ENCODE measurements at regions not wholly inside any gene's neighbourhood (a gene's known extent, or its start where the extent isn't known, plus 50 kb on each side); places are given as distances from the start of the nearest gene placed in this dataset.

GRCh38 chr3:181278468-181279238 lies 289.1 kb upstream of the DNAJC19 start:
- no peaks in the 10 kb centered on the region for H3K36me3 Mint-ChIP-seq (ENCODE audit: low read depth)
- no peaks in the 10 kb centered on the region for H3K9me3 ChIP-seq (ENCODE audit: control insufficient read depth, low read length, poor library complexity, severe bottlenecking)
- peaks cover 6% of the 10 kb centered on the region for H3K27me3 Mint-ChIP-seq
- ATAC-seq (no peak), DNase-seq (no peak)
- no peak overlapping the region for H3K4me3 Mint-ChIP-seq
- H3K4me1 Mint-ChIP-seq = no peaks in the 10 kb centered on the region
- H3K27ac Mint-ChIP-seq = no peak overlapping the region

- Mint-ChIP-seq H3K27me3 (peaks cover 6% of the 10 kb centered on the region), H3K4me1 (no peaks in the 10 kb centered on the region), H3K36me3 (ENCODE audit: low read depth) (no peaks in the 10 kb centered on the region), H3K27ac (no peak overlapping the region), H3K4me3 (no peak overlapping the region)
- DNase-seq (no peak), ATAC-seq (no peak)
- no peaks in the 10 kb centered on the region for H3K9me3 ChIP-seq (ENCODE audit: control insufficient read depth, low read length, poor library complexity, severe bottlenecking)
Observed at GRCh38 chr3:181276358-181276896, 286.9 kb upstream of the DNAJC19 start.

DNA sequence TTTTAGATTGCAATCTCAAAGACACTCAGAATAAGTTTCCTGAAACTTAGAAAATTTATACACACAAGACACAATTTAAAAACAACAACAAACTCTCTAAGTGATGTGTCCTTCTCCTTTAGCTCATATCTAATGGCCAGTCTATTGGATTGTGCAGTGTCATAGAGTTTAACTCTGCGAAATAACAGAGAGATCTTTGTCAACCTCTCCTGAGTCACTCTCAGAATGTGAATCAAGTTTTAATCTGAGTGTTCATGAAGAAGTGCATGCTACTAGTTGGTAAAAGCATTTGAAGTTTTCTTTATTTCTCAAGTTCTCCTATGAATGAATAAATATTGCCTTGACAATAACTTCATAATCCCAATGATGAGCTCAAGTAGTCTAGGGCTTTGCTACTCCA lies 284.5 kb upstream of the DNAJC19 start:
- H3K4me1 Mint-ChIP-seq = no peaks in the 10 kb centered on the region
- no peak for DNase-seq
- peaks cover 6% of the 10 kb centered on the region for H3K27me3 Mint-ChIP-seq
- H3K4me3 Mint-ChIP-seq = no peak overlapping the region
- H3K27ac Mint-ChIP-seq = no peak overlapping the region
- no peak for ATAC-seq
- no peaks in the 10 kb centered on the region for H3K36me3 Mint-ChIP-seq (ENCODE audit: low read depth)
- H3K9me3 ChIP-seq (ENCODE audit: control insufficient read depth, low read length, poor library complexity, severe bottlenecking) = no peaks in the 10 kb centered on the region

DNA sequence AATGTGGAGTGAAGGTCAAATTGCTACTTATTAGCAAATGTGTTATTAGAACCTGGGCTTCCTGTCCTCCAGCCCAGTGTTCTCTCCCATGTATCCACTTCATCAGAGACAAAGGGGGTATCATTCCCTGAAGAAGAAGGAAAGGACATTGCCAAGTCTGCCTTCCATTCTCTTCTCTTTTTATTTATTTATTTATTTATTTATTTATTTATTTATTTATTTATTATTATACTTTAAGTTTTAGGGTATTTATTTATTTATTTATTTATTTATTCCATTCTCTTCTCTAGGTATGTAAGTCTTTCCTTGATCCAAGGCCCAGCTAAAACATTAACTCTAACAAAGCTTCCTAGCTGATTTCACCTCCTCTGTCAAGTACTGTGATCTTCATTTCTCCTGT lies 277.8 kb upstream of the DNAJC19 start:
- H3K4me1 Mint-ChIP-seq = peaks cover 3% of the 10 kb centered on the region
- H3K4me3 Mint-ChIP-seq = no peak overlapping the region

DNA sequence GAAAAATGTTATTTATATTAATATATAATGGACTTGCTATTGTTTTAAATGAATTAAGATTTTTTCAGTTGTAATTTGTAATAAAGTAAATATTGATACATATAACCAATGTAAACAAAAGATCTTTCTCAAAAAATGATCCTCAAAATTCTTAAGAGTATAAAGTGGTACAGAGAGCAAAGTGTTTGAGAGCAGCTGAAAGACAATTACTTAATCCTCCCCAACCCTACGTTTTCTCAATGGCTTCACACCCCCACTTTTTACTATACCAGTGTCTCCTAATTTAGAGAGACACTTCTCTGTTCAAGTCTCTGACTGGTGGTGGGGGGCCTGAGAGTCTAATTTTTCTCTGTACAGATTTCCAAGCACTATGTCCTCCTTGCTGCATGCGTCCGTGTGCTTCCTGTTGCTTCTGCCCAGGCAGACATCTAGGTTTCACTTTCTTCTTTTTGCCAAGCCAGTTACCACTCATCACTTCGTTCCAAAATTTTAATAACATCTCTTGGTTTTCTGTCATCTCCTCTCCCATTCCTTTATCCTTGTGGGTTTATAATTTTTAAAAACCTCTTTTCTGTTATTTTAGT lies 276.3 kb upstream of the DNAJC19 start:
- no peaks in the 10 kb centered on the region for H3K36me3 Mint-ChIP-seq (ENCODE audit: low read depth)
- ATAC-seq (no peak), DNase-seq (no peak)
- no peaks in the 10 kb centered on the region for H3K27me3 Mint-ChIP-seq
- peak overlapping the region; percentile 47 for H3K4me3 Mint-ChIP-seq
- no peak overlapping the region for H3K27ac Mint-ChIP-seq
- H3K4me1 Mint-ChIP-seq = peaks cover 3% of the 10 kb centered on the region
- H3K9me3 ChIP-seq (ENCODE audit: control insufficient read depth, low read length, poor library complexity, severe bottlenecking) = no peaks in the 10 kb centered on the region

More for the DNA sequence above, 277.8 kb upstream of the DNAJC19 start:
- ATAC-seq (no peak), DNase-seq (no peak)
- Mint-ChIP-seq H3K27me3 (no peaks in the 10 kb centered on the region), H3K36me3 (ENCODE audit: low read depth) (no peaks in the 10 kb centered on the region), H3K27ac (no peak overlapping the region)
- H3K9me3 ChIP-seq (ENCODE audit: control insufficient read depth, low read length, poor library complexity, severe bottlenecking) = no peaks in the 10 kb centered on the region

DNA sequence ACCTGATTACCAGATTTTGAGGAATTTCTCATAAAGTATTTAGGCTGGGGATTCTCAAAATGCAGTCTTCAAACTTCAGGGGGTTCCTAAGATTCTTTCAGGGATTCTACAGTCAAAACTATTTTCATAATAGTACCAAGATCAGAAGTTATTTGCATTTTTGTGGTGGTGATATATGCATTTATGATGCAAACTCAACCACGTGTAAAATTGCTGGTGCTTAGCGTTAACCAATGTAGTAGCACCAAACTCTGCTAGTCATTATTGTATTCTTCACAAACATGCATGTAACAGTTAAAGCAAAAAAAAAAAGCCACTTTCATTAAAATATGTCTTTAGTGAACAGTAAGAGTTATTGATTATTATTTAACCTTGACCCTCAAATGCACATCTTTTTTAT lies 274.9 kb upstream of the DNAJC19 start:
- H3K4me1 Mint-ChIP-seq = peaks cover 3% of the 10 kb centered on the region
- H3K27ac Mint-ChIP-seq = no peak overlapping the region
- H3K27me3 Mint-ChIP-seq = no peaks in the 10 kb centered on the region
- ATAC-seq = no peak
- DNase-seq = no peak
- no peak overlapping the region for H3K4me3 Mint-ChIP-seq
- no peaks in the 10 kb centered on the region for H3K36me3 Mint-ChIP-seq (ENCODE audit: low read depth)
- no peaks in the 10 kb centered on the region for H3K9me3 ChIP-seq (ENCODE audit: control insufficient read depth, low read length, poor library complexity, severe bottlenecking)

- Mint-ChIP-seq H3K4me1 (no peaks in the 10 kb centered on the region), H3K27me3 (no peaks in the 10 kb centered on the region), H3K36me3 (ENCODE audit: low read depth) (no peaks in the 10 kb centered on the region), H3K27ac (no peak overlapping the region), H3K4me3 (no peak overlapping the region)
- H3K9me3 ChIP-seq (ENCODE audit: control insufficient read depth, low read length, poor library complexity, severe bottlenecking) = no peaks in the 10 kb centered on the region
- DNase-seq (no peak), ATAC-seq (no peak)
Observed at GRCh38 chr3:181253796-181254195, 264.3 kb upstream of the DNAJC19 start.

GRCh38 chr3:181252631-181253030 lies 263.1 kb upstream of the DNAJC19 start:
- no peak for DNase-seq
- H3K27ac Mint-ChIP-seq = no peak overlapping the region
- no peak overlapping the region for H3K4me3 Mint-ChIP-seq
- H3K27me3 Mint-ChIP-seq = no peaks in the 10 kb centered on the region
- H3K36me3 Mint-ChIP-seq (ENCODE audit: low read depth) = no peaks in the 10 kb centered on the region
- no peak for ATAC-seq
- H3K4me1 Mint-ChIP-seq = no peaks in the 10 kb centered on the region
- H3K9me3 ChIP-seq (ENCODE audit: control insufficient read depth, low read length, poor library complexity, severe bottlenecking) = no peaks in the 10 kb centered on the region

- no peaks in the 10 kb centered on the region for H3K36me3 Mint-ChIP-seq (ENCODE audit: low read depth)
- ATAC-seq = no peak
- H3K9me3 ChIP-seq (ENCODE audit: control insufficient read depth, low read length, poor library complexity, severe bottlenecking) = no peaks in the 10 kb centered on the region
Observed at GRCh38 chr3:181250714-181251113, 261.2 kb upstream of the DNAJC19 start.

DNA sequence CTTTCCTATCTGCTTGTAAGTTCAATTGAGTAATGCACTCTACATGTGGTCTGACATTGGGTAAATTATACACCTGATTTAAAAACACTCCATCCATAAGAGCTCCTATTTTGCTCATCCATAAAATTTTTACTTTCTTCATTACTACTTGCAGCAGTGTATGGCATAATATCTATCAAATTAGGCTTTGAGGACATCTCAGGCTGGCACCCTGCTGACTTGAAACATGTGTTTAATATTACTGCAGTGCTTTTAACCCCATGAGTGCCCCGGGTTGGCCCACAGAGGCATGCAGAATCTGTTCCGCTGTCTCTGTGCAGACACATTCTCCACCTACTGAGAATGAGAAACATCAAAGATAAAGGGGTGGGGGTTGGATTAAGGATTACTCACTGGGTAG lies 249.9 kb upstream of the DNAJC19 start:
- ATAC-seq = no peak
- H3K4me1 Mint-ChIP-seq = no peaks in the 10 kb centered on the region

More at GRCh38 chr3:181250714-181251113, 261.2 kb upstream of the DNAJC19 start:
- no peak for DNase-seq
- Mint-ChIP-seq H3K27me3 (no peaks in the 10 kb centered on the region), H3K4me1 (no peaks in the 10 kb centered on the region), H3K27ac (no peak overlapping the region), H3K4me3 (no peak overlapping the region)

GRCh38 chr3:181230258-181230657 lies 240.7 kb upstream of the DNAJC19 start:
- Mint-ChIP-seq H3K4me1 (no peaks in the 10 kb centered on the region), H3K27me3 (no peaks in the 10 kb centered on the region), H3K27ac (no peak overlapping the region), H3K36me3 (ENCODE audit: low read depth) (no peaks in the 10 kb centered on the region), H3K4me3 (no peak overlapping the region)
- no peaks in the 10 kb centered on the region for H3K9me3 ChIP-seq (ENCODE audit: control insufficient read depth, low read length, poor library complexity, severe bottlenecking)
- DNase-seq (no peak), ATAC-seq (no peak)

More for the DNA sequence above, 249.9 kb upstream of the DNAJC19 start:
- DNase-seq = no peak
- H3K27me3 Mint-ChIP-seq = no peaks in the 10 kb centered on the region
- no peak overlapping the region for H3K27ac Mint-ChIP-seq
- H3K4me3 Mint-ChIP-seq = no peak overlapping the region
- H3K36me3 Mint-ChIP-seq (ENCODE audit: low read depth) = no peaks in the 10 kb centered on the region
- H3K9me3 ChIP-seq (ENCODE audit: control insufficient read depth, low read length, poor library complexity, severe bottlenecking) = no peaks in the 10 kb centered on the region

DNA sequence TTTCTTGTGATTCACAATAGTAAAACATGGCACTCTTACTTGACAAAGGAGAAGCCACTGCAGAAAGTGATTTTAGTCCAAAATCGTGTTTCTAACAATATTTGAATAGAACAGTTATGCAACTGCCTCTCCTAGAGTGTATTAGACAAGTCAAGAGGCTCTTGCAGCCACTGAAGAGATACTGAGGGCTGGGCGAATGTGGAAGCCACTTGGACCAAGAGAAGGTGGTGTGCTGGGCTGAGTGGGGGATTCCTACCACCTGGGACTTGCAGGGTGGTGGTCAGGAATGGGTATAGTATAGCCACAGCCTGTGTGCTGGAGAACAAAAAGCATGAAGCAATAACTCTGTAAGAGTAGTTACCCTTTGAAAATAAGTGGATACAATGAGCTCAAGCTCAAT lies 223.8 kb upstream of the DNAJC19 start:
- no peaks in the 10 kb centered on the region for H3K36me3 Mint-ChIP-seq (ENCODE audit: low read depth)
- no peak overlapping the region for H3K27ac Mint-ChIP-seq
- no peaks in the 10 kb centered on the region for H3K9me3 ChIP-seq (ENCODE audit: control insufficient read depth, low read length, poor library complexity, severe bottlenecking)
- H3K27me3 Mint-ChIP-seq = peaks cover 7% of the 10 kb centered on the region
- H3K4me3 Mint-ChIP-seq = no peak overlapping the region
- DNase-seq = no peak
- ATAC-seq = no peak
- H3K4me1 Mint-ChIP-seq = no peaks in the 10 kb centered on the region

- no peak overlapping the region for H3K27ac Mint-ChIP-seq
- DNase-seq = no peak
- no peaks in the 10 kb centered on the region for H3K36me3 Mint-ChIP-seq (ENCODE audit: low read depth)
- no peak for ATAC-seq
- H3K4me3 Mint-ChIP-seq = no peak overlapping the region
- H3K4me1 Mint-ChIP-seq = no peaks in the 10 kb centered on the region
- no peaks in the 10 kb centered on the region for H3K9me3 ChIP-seq (ENCODE audit: control insufficient read depth, low read length, poor library complexity, severe bottlenecking)
- H3K27me3 Mint-ChIP-seq = peaks cover 7% of the 10 kb centered on the region
Observed at GRCh38 chr3:181212271-181212670, 222.7 kb upstream of the DNAJC19 start.

DNA sequence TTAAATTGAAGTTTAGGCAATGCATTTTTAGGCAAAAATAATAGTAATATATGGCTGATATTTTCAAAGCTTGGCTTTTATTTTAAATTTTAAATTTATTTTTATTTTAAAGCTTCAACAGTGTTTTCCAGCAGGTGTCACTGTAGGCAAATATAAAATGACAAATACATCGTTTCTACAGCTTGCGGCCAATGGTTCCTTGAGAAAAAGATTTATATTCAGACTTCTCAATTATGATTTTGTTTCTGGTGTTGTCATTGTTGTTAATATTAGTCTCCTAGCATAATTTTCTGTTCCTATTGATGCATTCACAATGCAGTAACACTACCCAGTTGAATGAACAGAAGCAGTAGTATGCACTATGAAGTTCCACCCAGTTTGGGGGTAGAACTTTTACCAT lies 220.7 kb upstream of the DNAJC19 start:
- H3K4me1 Mint-ChIP-seq = no peaks in the 10 kb centered on the region
- H3K27me3 Mint-ChIP-seq = peaks cover 7% of the 10 kb centered on the region
- H3K36me3 Mint-ChIP-seq (ENCODE audit: low read depth) = no peaks in the 10 kb centered on the region
- ATAC-seq = no peak
- no peak for DNase-seq
- no peak overlapping the region for H3K27ac Mint-ChIP-seq
- H3K9me3 ChIP-seq (ENCODE audit: control insufficient read depth, low read length, poor library complexity, severe bottlenecking) = no peaks in the 10 kb centered on the region
- H3K4me3 Mint-ChIP-seq = no peak overlapping the region
